ENCODE measurements at regions not wholly inside any gene's neighbourhood (a gene's known extent, or its start where the extent isn't known, plus 50 kb on each side); places are given as distances from the start of the nearest gene placed in this dataset.

DNA sequence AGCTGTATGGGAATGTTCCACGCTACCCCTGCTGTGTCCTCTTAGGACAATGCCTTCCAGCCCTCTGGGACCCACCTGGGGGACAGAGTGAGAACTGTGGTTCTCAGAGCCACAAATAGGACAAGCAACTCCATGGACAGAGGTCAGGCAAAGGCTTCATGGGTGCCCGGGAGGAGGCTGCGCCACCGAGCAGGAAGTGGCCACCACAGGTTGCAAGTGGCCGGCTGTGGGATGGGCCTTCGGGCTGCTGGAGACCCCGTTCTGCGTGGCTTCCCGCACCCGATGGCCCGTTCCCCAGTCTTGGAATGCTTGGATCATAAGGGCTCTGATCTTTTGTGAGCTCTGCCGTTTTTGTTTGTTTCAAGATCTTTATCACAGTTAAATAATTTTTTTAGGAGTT, 118.8 kb downstream of the BOD1 start:
- no peak for DNase-seq
- 96% methylated on average over 9 of the region's 12 CpGs for WGBS
- H3K4me1 ChIP-seq (ENCODE audit: control insufficient read depth, insufficient read depth, low read depth, low read length), result peaks cover 20% of the 10 kb centered on the region
- H3K18ac ChIP-seq (ENCODE audit: low read depth in 1 of 2, low read length in 2 of 2), result peak overlapping the region; percentile 40 to 83
- H2AFZ ChIP-seq (ENCODE audit: low read depth, low read length), result no peak overlapping the region
- H2BK120ac ChIP-seq (ENCODE audit: low read depth, low read length), result peak overlapping the region; percentile 35
- no peak overlapping the region for H2BK5ac ChIP-seq (ENCODE audit: low read depth, low read length, poor library complexity, severe bottlenecking)
- H3K4me2 ChIP-seq (ENCODE audit: low read length, poor library complexity, severe bottlenecking), result no peak overlapping the region
- H4K8ac ChIP-seq (ENCODE audit: low read length), result peak overlapping the region; percentile 66
- H3K14ac ChIP-seq (ENCODE audit: low read length in 2 of 2), result no peak overlapping the region
- H3K79me1 ChIP-seq (replicated peaks; ENCODE audit: low read length, poor library complexity, severe bottlenecking), result no peaks in the 10 kb centered on the region
- no peaks in the 10 kb centered on the region for H3K9me3 ChIP-seq (ENCODE audit: control insufficient read depth, low read length)
- no peak overlapping the region for H3K4me3 ChIP-seq (ENCODE audit: insufficient read depth in 1 of 2, low read depth in 1 of 2, low read length in 2 of 2)
- peak overlapping the region; percentile 17 to 41 for H3K4ac ChIP-seq (ENCODE audit: low read depth in 1 of 2, low read length in 2 of 2)
- no peak overlapping the region for H2BK15ac ChIP-seq (ENCODE audit: low read depth, poor library complexity, severe bottlenecking)
- peak overlapping the region in 1 of 2 experiments; percentile 42 for H3K23ac ChIP-seq (ENCODE audit: low read length in 2 of 2)
- no peak overlapping the region for H3K9ac ChIP-seq (ENCODE audit: low read length)
- H2BK12ac ChIP-seq (ENCODE audit: low read length in 2 of 2), result peak overlapping the region; percentile 59 to 99
- peak overlapping the region; percentile 89 for H2AK5ac ChIP-seq (ENCODE audit: low read length, severe bottlenecking)
- H4K91ac ChIP-seq (ENCODE audit: low read length), result peak overlapping the region; percentile 30
- no peak overlapping the region for H3K27ac ChIP-seq (ENCODE audit: low read length, poor library complexity, severe bottlenecking)
- no peaks in the 10 kb centered on the region for H3K36me3 ChIP-seq (ENCODE audit: control insufficient read depth in 1 of 2, insufficient read depth in 2 of 2, low read depth in 1 of 2, low read length in 2 of 2)
- peaks cover 0 to 11% of the 10 kb centered on the region in 2 experiments for H3K27me3 ChIP-seq (ENCODE audit: control insufficient read depth in 1 of 2, insufficient read depth in 1 of 2, low read length in 2 of 2)

DNA sequence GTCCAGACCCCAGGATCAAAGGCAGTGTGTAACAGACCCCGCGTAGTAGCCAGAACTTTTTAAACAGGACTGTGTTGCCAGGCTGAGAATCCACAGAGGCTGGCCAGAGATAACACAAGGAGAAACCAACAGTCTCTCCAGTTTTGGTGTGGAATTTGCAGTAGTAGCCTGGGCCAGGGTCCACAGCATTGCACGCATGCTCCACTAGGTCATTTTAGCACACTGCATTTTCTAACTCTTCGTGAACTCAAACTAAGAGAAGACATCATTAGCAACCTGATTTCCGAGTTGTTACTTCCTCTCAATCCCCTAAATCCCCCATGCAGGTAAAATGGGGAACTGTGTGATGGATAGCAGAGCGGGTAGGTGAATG, 119.6 kb downstream of the BOD1 start:
- Histone ChIP-seq H2BK12ac (ENCODE audit: low read length in 2 of 2) (peak overlapping the region; percentile 49 to 76), H2BK120ac (ENCODE audit: low read depth, low read length) (peak overlapping the region; percentile 39)
- WGBS, result 100% methylated on average over 4 of the region's 6 CpGs

DNA sequence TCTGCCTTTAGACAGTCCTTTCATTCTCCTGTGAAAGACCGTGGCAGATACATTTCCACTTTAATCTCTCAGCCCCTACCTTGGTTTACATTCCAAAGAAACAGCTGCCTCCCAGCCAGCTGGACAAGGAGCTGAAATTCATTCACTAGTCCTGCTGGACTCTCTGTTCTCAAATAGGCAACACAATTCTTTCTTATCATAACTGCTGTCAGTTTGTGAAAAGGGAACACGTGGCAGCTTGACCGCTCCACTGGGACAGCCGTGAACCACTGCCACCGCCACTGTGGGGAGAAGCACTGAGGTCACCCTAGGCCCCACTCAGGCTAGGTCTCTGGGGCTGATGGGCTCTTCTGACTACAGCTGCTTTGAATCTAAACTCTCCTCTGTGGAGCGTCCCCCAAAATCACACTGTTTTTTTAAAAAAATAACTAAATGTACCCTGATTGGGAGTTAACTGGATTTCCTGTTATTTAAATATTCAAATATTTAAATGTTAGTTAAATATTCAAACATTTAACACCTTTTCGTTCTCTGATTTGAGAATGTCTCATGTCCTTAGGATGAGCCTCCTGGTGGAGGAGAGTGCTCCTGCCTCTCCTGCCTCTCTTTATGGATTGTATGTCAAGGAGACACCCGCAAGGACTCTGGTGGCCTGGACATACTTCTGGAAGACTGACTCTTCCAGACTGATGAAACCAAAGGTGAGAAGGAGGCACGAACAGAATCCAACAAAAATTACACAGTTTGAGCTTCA, 120.1 kb downstream of the BOD1 start:
- peak overlapping the region; percentile 40 to 64 for H3K18ac ChIP-seq (ENCODE audit: low read depth in 1 of 2, low read length in 2 of 2)
- peak overlapping the region; percentile 9 to 54 for H3K4ac ChIP-seq (ENCODE audit: low read depth in 1 of 2, low read length in 2 of 2)
- H3K9ac ChIP-seq (ENCODE audit: low read length), result peak overlapping the region; percentile 27
- peak overlapping the region; percentile 45 to 49 for H2BK12ac ChIP-seq (ENCODE audit: low read length in 2 of 2)
- 58% methylated on average over 8 of the region's 9 CpGs for WGBS
- no peak overlapping the region for H3K23ac ChIP-seq (ENCODE audit: low read length in 2 of 2)
- DNase-seq, result peak; percentile 59
- H3K79me1 ChIP-seq (replicated peaks; ENCODE audit: low read length, poor library complexity, severe bottlenecking), result no peaks in the 10 kb centered on the region
- H4K8ac ChIP-seq (ENCODE audit: low read length), result no peak overlapping the region
- peaks cover 0 to 11% of the 10 kb centered on the region in 2 experiments for H3K27me3 ChIP-seq (ENCODE audit: control insufficient read depth in 1 of 2, insufficient read depth in 1 of 2, low read length in 2 of 2)
- H3K27ac ChIP-seq (ENCODE audit: low read length, poor library complexity, severe bottlenecking), result no peak overlapping the region
- no peaks in the 10 kb centered on the region for H3K36me3 ChIP-seq (ENCODE audit: control insufficient read depth in 1 of 2, insufficient read depth in 2 of 2, low read depth in 1 of 2, low read length in 2 of 2)
- peaks cover 20% of the 10 kb centered on the region for H3K4me1 ChIP-seq (ENCODE audit: control insufficient read depth, insufficient read depth, low read depth, low read length)
- no peak overlapping the region for H2AK5ac ChIP-seq (ENCODE audit: low read length, severe bottlenecking)
- H2BK15ac ChIP-seq (ENCODE audit: low read depth, poor library complexity, severe bottlenecking), result peak overlapping the region; percentile 82
- H2BK120ac ChIP-seq (ENCODE audit: low read depth, low read length), result peak overlapping the region; percentile 39
- H2BK5ac ChIP-seq (ENCODE audit: low read depth, low read length, poor library complexity, severe bottlenecking), result no peak overlapping the region
- H4K91ac ChIP-seq (ENCODE audit: low read length), result peak overlapping the region; percentile 59
- H2AFZ ChIP-seq (ENCODE audit: low read depth, low read length), result no peak overlapping the region
- H3K9me3 ChIP-seq (ENCODE audit: control insufficient read depth, low read length), result no peaks in the 10 kb centered on the region
- H3K4me3 ChIP-seq (ENCODE audit: insufficient read depth in 1 of 2, low read depth in 1 of 2, low read length in 2 of 2), result no peak overlapping the region
- H3K4me2 ChIP-seq (ENCODE audit: low read length, poor library complexity, severe bottlenecking), result no peak overlapping the region
- no peak overlapping the region for H3K14ac ChIP-seq (ENCODE audit: low read length in 2 of 2)

More for the DNA sequence above, 119.6 kb downstream of the BOD1 start:
- no peak overlapping the region for H2BK15ac ChIP-seq (ENCODE audit: low read depth, poor library complexity, severe bottlenecking)
- no peak overlapping the region for H3K4me3 ChIP-seq (ENCODE audit: insufficient read depth in 1 of 2, low read depth in 1 of 2, low read length in 2 of 2)
- H3K4me2 ChIP-seq (ENCODE audit: low read length, poor library complexity, severe bottlenecking), result no peak overlapping the region
- H4K91ac ChIP-seq (ENCODE audit: low read length), result peak overlapping the region; percentile 59
- no peak overlapping the region for H4K8ac ChIP-seq (ENCODE audit: low read length)
- no peaks in the 10 kb centered on the region for H3K79me1 ChIP-seq (replicated peaks; ENCODE audit: low read length, poor library complexity, severe bottlenecking)
- H2AK5ac ChIP-seq (ENCODE audit: low read length, severe bottlenecking), result peak overlapping the region; percentile 89
- no peaks in the 10 kb centered on the region for H3K9me3 ChIP-seq (ENCODE audit: control insufficient read depth, low read length)
- H2BK5ac ChIP-seq (ENCODE audit: low read depth, low read length, poor library complexity, severe bottlenecking), result no peak overlapping the region
- H3K14ac ChIP-seq (ENCODE audit: low read length in 2 of 2), result no peak overlapping the region
- peaks cover 20% of the 10 kb centered on the region for H3K4me1 ChIP-seq (ENCODE audit: control insufficient read depth, insufficient read depth, low read depth, low read length)
- H2AFZ ChIP-seq (ENCODE audit: low read depth, low read length), result no peak overlapping the region
- peak overlapping the region; percentile 27 for H3K9ac ChIP-seq (ENCODE audit: low read length)
- H3K36me3 ChIP-seq (ENCODE audit: control insufficient read depth in 1 of 2, insufficient read depth in 2 of 2, low read depth in 1 of 2, low read length in 2 of 2), result no peaks in the 10 kb centered on the region
- peaks cover 0 to 11% of the 10 kb centered on the region in 2 experiments for H3K27me3 ChIP-seq (ENCODE audit: control insufficient read depth in 1 of 2, insufficient read depth in 1 of 2, low read length in 2 of 2)
- H3K23ac ChIP-seq (ENCODE audit: low read length in 2 of 2), result no peak overlapping the region
- peak overlapping the region in 1 of 2 experiments; percentile 54 for H3K4ac ChIP-seq (ENCODE audit: low read depth in 1 of 2, low read length in 2 of 2)
- no peak for DNase-seq
- H3K18ac ChIP-seq (ENCODE audit: low read depth in 1 of 2, low read length in 2 of 2), result peak overlapping the region in 1 of 2 experiments; percentile 49
- no peak overlapping the region for H3K27ac ChIP-seq (ENCODE audit: low read length, poor library complexity, severe bottlenecking)

DNA sequence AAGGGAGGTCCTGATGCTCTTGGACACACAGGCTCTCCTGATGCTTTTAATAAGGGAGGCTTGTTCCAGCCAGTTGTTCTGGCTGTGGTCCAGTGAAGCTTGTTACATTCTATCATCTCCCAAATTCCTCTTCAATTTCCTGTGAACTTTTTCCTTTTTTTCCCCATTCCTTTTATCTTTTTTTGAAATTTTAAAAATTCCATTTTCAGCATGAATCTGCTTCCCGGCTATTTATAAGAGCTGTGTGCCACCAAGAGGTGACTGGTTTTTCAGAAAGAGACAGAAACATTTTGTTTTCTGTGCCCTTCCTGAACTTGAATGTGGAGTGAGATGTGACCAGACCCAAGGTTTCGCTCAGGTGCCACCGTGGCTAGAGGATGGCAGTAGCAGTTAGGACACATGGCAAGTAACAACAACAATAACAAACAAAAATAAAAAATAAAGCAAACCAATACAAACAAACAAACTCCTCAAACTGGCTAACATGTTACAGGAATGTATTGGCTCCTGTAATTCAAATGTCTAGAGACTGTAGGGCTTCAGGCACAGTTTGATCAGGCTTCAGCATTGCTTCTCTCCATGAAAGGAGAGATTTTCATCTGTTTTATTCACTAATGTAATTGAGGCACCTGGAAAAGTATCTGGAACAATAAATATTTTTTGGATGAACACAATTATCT, 121.1 kb downstream of the BOD1 start:
- WGBS, result 83% methylated on average over 3 of the region's 3 CpGs
- Histone ChIP-seq H3K14ac (ENCODE audit: low read length in 2 of 2) (no peak overlapping the region), H3K18ac (ENCODE audit: low read depth in 1 of 2, low read length in 2 of 2) (no peak overlapping the region), H3K79me1 (replicated peaks; ENCODE audit: low read length, poor library complexity, severe bottlenecking) (no peaks in the 10 kb centered on the region), H3K27ac (ENCODE audit: low read length, poor library complexity, severe bottlenecking) (no peak overlapping the region), H3K4me3 (ENCODE audit: insufficient read depth in 1 of 2, low read depth in 1 of 2, low read length in 2 of 2) (no peak overlapping the region), H2AK5ac (ENCODE audit: low read length, severe bottlenecking) (no peak overlapping the region), H3K4ac (ENCODE audit: low read depth in 1 of 2, low read length in 2 of 2) (no peak overlapping the region), H2BK12ac (ENCODE audit: low read length in 2 of 2) (peak overlapping the region in 1 of 2 experiments; percentile 37), H3K23ac (ENCODE audit: low read length in 2 of 2) (no peak overlapping the region), H3K9me3 (ENCODE audit: control insufficient read depth, low read length) (no peaks in the 10 kb centered on the region), H3K4me2 (ENCODE audit: low read length, poor library complexity, severe bottlenecking) (no peak overlapping the region), H2BK15ac (ENCODE audit: low read depth, poor library complexity, severe bottlenecking) (no peak overlapping the region), H2AFZ (ENCODE audit: low read depth, low read length) (no peak overlapping the region), H4K8ac (ENCODE audit: low read length) (no peak overlapping the region), H3K36me3 (ENCODE audit: control insufficient read depth in 1 of 2, insufficient read depth in 2 of 2, low read depth in 1 of 2, low read length in 2 of 2) (no peaks in the 10 kb centered on the region), H2BK120ac (ENCODE audit: low read depth, low read length) (no peak overlapping the region), H2BK5ac (ENCODE audit: low read depth, low read length, poor library complexity, severe bottlenecking) (no peak overlapping the region), H3K9ac (ENCODE audit: low read length) (peak overlapping the region; percentile 27), H4K91ac (ENCODE audit: low read length) (no peak overlapping the region), H3K27me3 (ENCODE audit: control insufficient read depth in 1 of 2, insufficient read depth in 1 of 2, low read length in 2 of 2) (peaks cover 0 to 10% of the 10 kb centered on the region in 2 experiments), H3K4me1 (ENCODE audit: control insufficient read depth, insufficient read depth, low read depth, low read length) (peaks cover 20% of the 10 kb centered on the region)
- no peak for DNase-seq
